T-cell (primary cell): ENCODE measurements at regions not wholly inside any gene's neighbourhood (a gene's known extent, or its start where the extent isn't known, plus 50 kb on each side); places are given as distances from the start of the nearest gene placed in this dataset.

Experiments
- ATAC-seq, 4 experiments: fragments of 200-7000 bp in 3 of 4; fragments of 150-1000 bp in 1 of 4; cut with Tn5 transposase; replicated peaks in 1 of 4; 1 replicate in 3 of 4; 2 replicates in 1 of 4; pipeline ENCODE4 v1.10.0; 2021; ENCODE audit warnings: moderate library complexity in 3 of 4, mild to moderate bottlenecking in 2 of 4, moderate number of reproducible peaks in 1 of 4
- CTCF ChIA-PET, 2 donors: fragments of 300-600 bp; sonication (Branson Sonifier 250); formaldehyde crosslinking; loops; one replicate each; lab custom pipeline; 2022; ENCODE audit warnings: antibody characterized with exemption in 2 of 2; lab: Charles Lee
- POLR2A ChIA-PET, 2 donors: fragments of 300-600 bp; sonication (Branson Sonifier 250); formaldehyde crosslinking; loops; one replicate each; lab custom pipeline; 2022; ENCODE audit warnings: antibody characterized with exemption in 2 of 2; lab: Charles Lee
- DNase-seq, 35 experiments: peaks; one replicate each; pipeline versions ENCODE4 v3.0.0 to v3.0.0-alpha.2; 2013 to 2023
- H3K27ac ChIP-seq: one replicate; pipeline ENCODE4 v1.5.1; 2013; ENCODE audit warnings: low read length
- H3K27me3 ChIP-seq, 2 experiments: replicated peaks in 1 of 2; 1 replicate in 1 of 2; 2 replicates in 1 of 2; pipeline versions ENCODE4 v1.6.1 to v1.7.0; 2013; ENCODE audit warnings: low read length in 1 of 2, mixed read lengths in 1 of 2; ENCODE audit not compliant: control insufficient read depth in 2 of 2, insufficient read depth in 2 of 2; ENCODE audit errors: extremely low read depth in 1 of 2
- H3K36me3 ChIP-seq, 2 donors: 1 replicate in 1 of 2; 2 replicates in 1 of 2; pipeline versions ENCODE4 v1.6.1 to v1.7.0; 2013; ENCODE audit warnings: low read length in 1 of 2; ENCODE audit not compliant: control insufficient read depth in 2 of 2, insufficient read depth in 1 of 2; ENCODE audit errors: extremely low read depth in 1 of 2
- H3K4me1 ChIP-seq, 2 experiments: 1 replicate in 1 of 2; 2 replicates in 1 of 2; pipeline versions ENCODE4 v1.6.1 to v1.7.0; 2013; ENCODE audit warnings: low read length in 2 of 2, mixed read lengths in 1 of 2; ENCODE audit not compliant: insufficient read depth in 2 of 2, control insufficient read depth in 1 of 2; ENCODE audit errors: extremely low read depth in 1 of 2
- H3K4me3 ChIP-seq, 2 donors: 1 replicate in 1 of 2; 2 replicates in 1 of 2; pipeline versions ENCODE4 v1.5.1 to v1.7.0; 2013; ENCODE audit warnings: mild to moderate bottlenecking in 2 of 2, low read length in 1 of 2, moderate library complexity in 1 of 2; ENCODE audit not compliant: control insufficient read depth in 1 of 2; ENCODE audit errors: extremely low read depth in 1 of 2
- H3K9me3 ChIP-seq: 2 replicates; pipeline ENCODE4 v1.7.0; 2013
- H3K27ac Mint-ChIP-seq, 2 donors: one replicate each; pipeline ENCODE4 v1.8.0; 2020 to 2021; ENCODE audit warnings: mild to moderate bottlenecking in 2 of 2, mixed read lengths in 2 of 2
- H3K27me3 Mint-ChIP-seq, 2 donors: one replicate each; pipeline ENCODE4 v1.8.0; 2021 to 2022; ENCODE audit warnings: mixed read lengths in 2 of 2
- H3K36me3 Mint-ChIP-seq: one replicate; pipeline ENCODE4 v1.8.0; 2021; ENCODE audit warnings: mixed read lengths
- H3K4me1 Mint-ChIP-seq, 3 donors: one replicate each; pipeline ENCODE4 v1.8.0; 2020 to 2022; ENCODE audit warnings: mixed read lengths in 3 of 3, mild to moderate bottlenecking in 1 of 3
- H3K4me3 Mint-ChIP-seq, 3 donors: one replicate each; pipeline ENCODE4 v1.8.0; 2020 to 2022; ENCODE audit warnings: mild to moderate bottlenecking in 3 of 3, mixed read lengths in 3 of 3, moderate library complexity in 3 of 3
- H3K9me3 Mint-ChIP-seq, 3 donors: one replicate each; pipeline ENCODE4 v1.8.0; 2020 to 2022; ENCODE audit warnings: mixed read lengths in 3 of 3
- WGBS: methylation state at CpG from one replicate; pipeline ENCODE4 v1.1.5; 2013; ENCODE audit warnings: missing lambda C conversion rate; ENCODE audit not compliant: insufficient coverage; 5-methylcytosine and 5-hydroxymethylcytosine counted together

DNA sequence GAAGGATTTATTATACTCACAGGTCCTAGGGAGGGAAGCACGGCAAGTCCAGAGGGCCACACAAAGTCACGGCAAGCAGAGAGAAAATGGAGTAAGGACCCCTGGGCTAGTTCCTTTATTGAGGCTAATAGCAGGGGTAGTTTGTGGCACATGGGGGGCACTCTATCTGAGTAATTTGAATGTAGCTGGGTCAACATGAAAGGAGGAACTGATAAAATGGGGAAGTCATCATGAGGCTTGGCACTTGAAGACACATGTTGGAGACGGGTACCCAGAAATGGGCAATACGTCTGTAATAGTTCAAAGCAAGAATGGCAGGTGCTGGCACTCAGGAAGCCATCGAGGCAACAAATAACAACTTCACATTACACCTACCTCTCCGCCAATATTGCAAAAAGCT, 1136.4 kb downstream of the MRPL39 start:
- 90% methylated on average over 2 of the region's 6 CpGs for WGBS
- H3K9me3 ChIP-seq: no peaks in the 10 kb centered on the region

GRCh38 chr21:24456358-24456757, 1150.9 kb downstream of the MRPL39 start:
- Mint-ChIP-seq H3K36me3 (no peaks in the 10 kb centered on the region), H3K27ac (no peak overlapping the region), H3K27me3 (no peaks in the 10 kb centered on the region), H3K4me3 (no peak overlapping the region), H3K9me3 (no peaks in the 10 kb centered on the region), H3K4me1 (no peaks in the 10 kb centered on the region)
- Histone ChIP-seq H3K27me3 (no peaks in the 10 kb centered on the region), H3K4me1 (no peaks in the 10 kb centered on the region), H3K27ac (no peak overlapping the region), H3K4me3 (no peak overlapping the region), H3K36me3 (no peaks in the 10 kb centered on the region), H3K9me3 (no peaks in the 10 kb centered on the region)
- WGBS: 74% methylated on average over 3 of the region's 3 CpGs
- ATAC-seq: no peak
- DNase-seq: no peak
- ChIA-PET POLR2A (no interaction called here), CTCF (no interaction called here)

More for the DNA sequence above, 1136.4 kb downstream of the MRPL39 start:
- Mint-ChIP-seq H3K27ac (no peak overlapping the region), H3K4me3 (no peak overlapping the region), H3K27me3 (no peaks in the 10 kb centered on the region), H3K4me1 (no peaks in the 10 kb centered on the region), H3K36me3 (no peaks in the 10 kb centered on the region), H3K9me3 (peaks cover 0 to 17% (median 0%) of the 10 kb centered on the region in 3 donors)
- CTCF ChIA-PET: no interaction called here
- Histone ChIP-seq H3K27me3 (no peaks in the 10 kb centered on the region), H3K4me3 (no peak overlapping the region), H3K36me3 (no peaks in the 10 kb centered on the region), H3K4me1 (no peaks in the 10 kb centered on the region), H3K27ac (no peak overlapping the region)
- POLR2A ChIA-PET: no interaction called here
- ATAC-seq: no peak
- no peak for DNase-seq

DNA sequence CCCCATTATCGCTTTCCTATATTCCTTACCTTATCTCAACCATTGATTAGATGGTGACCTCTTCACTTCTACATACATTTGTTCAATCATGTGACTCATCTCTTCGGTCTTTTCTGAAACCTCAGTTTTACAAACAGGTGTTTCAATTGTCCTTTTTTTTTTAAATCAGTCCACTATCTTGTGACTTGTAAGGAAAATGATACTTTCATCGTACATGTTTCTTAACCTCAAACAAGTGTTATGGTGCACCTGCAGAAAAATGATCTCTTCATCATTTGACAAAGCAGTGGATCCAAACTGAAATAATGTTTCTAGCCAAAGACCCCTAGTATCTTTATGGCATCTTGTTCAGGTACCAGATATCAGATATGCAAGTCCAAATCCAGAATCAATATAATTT, 1157.2 kb downstream of the MRPL39 start:
- no peak overlapping the region for H3K27ac Mint-ChIP-seq
- Histone ChIP-seq H3K27me3 (no peaks in the 10 kb centered on the region), H3K27ac (no peak overlapping the region), H3K36me3 (no peaks in the 10 kb centered on the region), H3K4me3 (no peak overlapping the region), H3K4me1 (no peaks in the 10 kb centered on the region), H3K9me3 (no peaks in the 10 kb centered on the region)
- no peak for DNase-seq
- no peak for ATAC-seq
- no peaks in the 10 kb centered on the region for H3K4me1 Mint-ChIP-seq
- CTCF ChIA-PET: interaction anchor here in 1 of 2 donors (0.7 kb wide), 1 partner anchor 532 kb away, joined by 3 read pairs; no protein-coding TSS in a partner anchor
- H3K27me3 Mint-ChIP-seq: no peaks in the 10 kb centered on the region
- no peaks in the 10 kb centered on the region for H3K36me3 Mint-ChIP-seq
- POLR2A ChIA-PET: no interaction called here
- peaks cover 0 to 6% (median 3%) of the 10 kb centered on the region in 3 donors for H3K9me3 Mint-ChIP-seq
- H3K4me3 Mint-ChIP-seq: no peak overlapping the region
- WGBS: 86% methylated on average over 1 of the region's 3 CpGs

- ATAC-seq (no peak), DNase-seq (no peak)
- no peak overlapping the region for H3K27ac Mint-ChIP-seq
- no CpG with 5 or more reads among the region's 1 CpG for WGBS
- CTCF ChIA-PET: no interaction called here
- Histone ChIP-seq H3K36me3 (no peaks in the 10 kb centered on the region), H3K4me1 (no peaks in the 10 kb centered on the region), H3K9me3 (no peaks in the 10 kb centered on the region), H3K27ac (no peak overlapping the region), H3K4me3 (no peak overlapping the region), H3K27me3 (no peaks in the 10 kb centered on the region)
- POLR2A ChIA-PET: no interaction called here
- no peak overlapping the region for H3K4me3 Mint-ChIP-seq
- H3K9me3 Mint-ChIP-seq: peaks cover 0 to 7% (median 3%) of the 10 kb centered on the region in 3 donors
- no peaks in the 10 kb centered on the region for H3K27me3 Mint-ChIP-seq
- peaks cover 14% of the 10 kb centered on the region for H3K36me3 Mint-ChIP-seq
- no peaks in the 10 kb centered on the region for H3K4me1 Mint-ChIP-seq
Measured at GRCh38 chr21:24445517-24445916, 1161.8 kb downstream of the MRPL39 start.

DNA sequence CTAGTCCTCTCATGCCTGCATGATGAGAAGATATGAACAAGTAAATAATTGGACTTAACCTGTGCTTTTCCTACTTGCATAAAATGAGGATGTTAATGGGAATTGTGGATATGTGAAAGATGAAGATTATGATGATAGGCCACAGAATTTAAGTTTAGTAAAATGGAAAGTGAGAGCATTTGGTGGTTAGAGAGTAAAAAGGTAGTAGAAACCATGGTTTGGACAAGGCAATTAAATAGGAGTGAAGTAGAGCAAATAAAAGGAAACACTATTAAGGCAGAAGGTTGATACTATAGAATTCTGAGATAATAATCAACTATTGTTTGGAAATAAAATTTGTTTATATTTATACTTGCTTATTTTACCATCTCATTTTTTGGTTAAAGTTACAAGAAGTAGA, 1162.5 kb downstream of the MRPL39 start:
- no peak overlapping the region for H3K4me3 Mint-ChIP-seq
- H3K27ac Mint-ChIP-seq: no peak overlapping the region
- ChIA-PET CTCF (no interaction called here), POLR2A (no interaction called here)
- no peaks in the 10 kb centered on the region for H3K4me1 ChIP-seq
- DNase-seq (no peak), ATAC-seq (no peak)
- H3K27ac ChIP-seq: no peak overlapping the region
- no peaks in the 10 kb centered on the region for H3K36me3 ChIP-seq
- peaks cover 17% of the 10 kb centered on the region for H3K36me3 Mint-ChIP-seq
- no peaks in the 10 kb centered on the region for H3K27me3 ChIP-seq
- peaks cover 0 to 4% (median 3%) of the 10 kb centered on the region in 3 donors for H3K9me3 Mint-ChIP-seq
- H3K4me3 ChIP-seq: no peak overlapping the region
- H3K9me3 ChIP-seq: no peaks in the 10 kb centered on the region
- no peaks in the 10 kb centered on the region for H3K4me1 Mint-ChIP-seq
- no peaks in the 10 kb centered on the region for H3K27me3 Mint-ChIP-seq

DNA sequence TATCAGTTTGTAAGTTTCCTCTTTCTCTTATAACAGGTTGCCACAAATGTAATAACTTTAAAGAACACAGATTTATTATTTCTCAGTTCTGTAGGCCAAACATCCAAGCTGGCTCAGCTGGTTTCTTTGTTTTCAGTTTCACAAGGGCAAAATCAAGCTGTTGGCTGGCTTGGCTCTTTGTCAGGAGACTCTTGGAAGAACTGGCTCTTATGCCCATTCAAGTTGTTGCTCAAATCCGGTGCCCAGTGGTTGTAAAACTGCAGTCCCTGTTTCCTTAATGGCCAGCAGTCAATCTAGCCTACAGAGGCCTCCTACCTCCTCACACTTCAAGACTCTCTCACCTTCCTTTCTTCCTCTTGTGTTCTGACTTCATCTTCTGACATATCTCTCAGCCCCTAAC, 1171.0 kb downstream of the MRPL39 start:
- H3K4me3 ChIP-seq: no peak overlapping the region
- H3K36me3 ChIP-seq: no peaks in the 10 kb centered on the region
- DNase-seq (no peak), ATAC-seq (no peak)
- WGBS: 73% methylated on average over 1 of the region's 1 CpG
- POLR2A ChIA-PET: no interaction called here
- CTCF ChIA-PET: no interaction called here
- no peaks in the 10 kb centered on the region for H3K4me1 Mint-ChIP-seq
- no peak overlapping the region for H3K27ac Mint-ChIP-seq
- H3K9me3 ChIP-seq: no peaks in the 10 kb centered on the region
- no peak overlapping the region for H3K27ac ChIP-seq
- H3K4me3 Mint-ChIP-seq: no peak overlapping the region
- H3K27me3 ChIP-seq: no peaks in the 10 kb centered on the region
- H3K9me3 Mint-ChIP-seq: peaks cover 3 to 17% (median 16%) of the 10 kb centered on the region in 3 donors
- H3K27me3 Mint-ChIP-seq: no peaks in the 10 kb centered on the region
- no peaks in the 10 kb centered on the region for H3K4me1 ChIP-seq
- H3K36me3 Mint-ChIP-seq: peaks cover 3% of the 10 kb centered on the region
